ENCODE measurements at regions not wholly inside any gene's neighbourhood (a gene's known extent, or its start where the extent isn't known, plus 50 kb on each side); places are given as distances from the start of the nearest gene placed in this dataset.

GRCh38 chr2:12007282-12007681 is 260.9 kb downstream of the LPIN1 start:
- no peak overlapping the region for H3K4me3 ChIP-seq (ENCODE audit: low read depth, low read length)
- no peak for DNase-seq (ENCODE audit: low read depth)
- TF ChIP-seq, protein P1, sequence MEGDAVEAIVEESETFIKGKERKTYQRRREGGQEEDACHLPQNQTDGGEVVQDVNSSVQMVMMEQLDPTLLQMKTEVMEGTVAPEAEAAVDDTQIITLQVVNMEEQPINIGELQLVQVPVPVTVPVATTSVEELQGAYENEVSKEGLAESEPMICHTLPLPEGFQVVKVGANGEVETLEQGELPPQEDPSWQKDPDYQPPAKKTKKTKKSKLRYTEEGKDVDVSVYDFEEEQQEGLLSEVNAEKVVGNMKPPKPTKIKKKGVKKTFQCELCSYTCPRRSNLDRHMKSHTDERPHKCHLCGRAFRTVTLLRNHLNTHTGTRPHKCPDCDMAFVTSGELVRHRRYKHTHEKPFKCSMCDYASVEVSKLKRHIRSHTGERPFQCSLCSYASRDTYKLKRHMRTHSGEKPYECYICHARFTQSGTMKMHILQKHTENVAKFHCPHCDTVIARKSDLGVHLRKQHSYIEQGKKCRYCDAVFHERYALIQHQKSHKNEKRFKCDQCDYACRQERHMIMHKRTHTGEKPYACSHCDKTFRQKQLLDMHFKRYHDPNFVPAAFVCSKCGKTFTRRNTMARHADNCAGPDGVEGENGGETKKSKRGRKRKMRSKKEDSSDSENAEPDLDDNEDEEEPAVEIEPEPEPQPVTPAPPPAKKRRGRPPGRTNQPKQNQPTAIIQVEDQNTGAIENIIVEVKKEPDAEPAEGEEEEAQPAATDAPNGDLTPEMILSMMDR (conservative IDR thresholded peaks at IDR 0.05; ENCODE audit: low read depth, low read length): no peak

DNA sequence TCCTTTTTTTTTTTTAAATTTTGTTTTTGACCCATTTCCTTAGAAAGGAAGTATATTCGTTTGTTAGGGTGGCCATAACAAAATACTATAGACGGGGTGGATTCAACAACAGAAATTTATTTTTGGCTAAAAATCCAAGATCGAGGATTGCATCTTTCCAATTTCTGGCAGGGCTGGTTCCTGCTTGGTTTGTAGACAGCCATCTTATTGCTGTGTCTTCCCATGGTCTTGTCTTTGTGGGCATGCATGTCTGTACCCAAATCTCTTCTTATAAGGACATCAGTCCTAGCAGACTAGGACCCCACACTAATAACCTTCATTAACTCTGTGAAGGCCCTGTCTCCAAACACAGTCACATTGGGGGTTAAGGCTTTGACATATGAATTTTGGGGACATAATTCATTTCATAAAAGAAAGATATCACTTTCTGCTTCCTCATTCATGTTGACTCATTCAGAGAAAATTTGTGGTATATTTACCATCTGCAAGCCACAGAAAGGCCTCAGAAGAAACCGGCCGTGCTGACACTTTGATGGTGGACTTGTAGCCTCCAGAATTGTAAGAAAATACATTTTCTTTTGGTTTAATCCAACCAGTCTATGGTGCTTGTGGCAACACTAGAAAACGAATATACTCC is 262.1 kb downstream of the LPIN1 start:
- DNase-seq (ENCODE audit: low read depth): no peak

DNA sequence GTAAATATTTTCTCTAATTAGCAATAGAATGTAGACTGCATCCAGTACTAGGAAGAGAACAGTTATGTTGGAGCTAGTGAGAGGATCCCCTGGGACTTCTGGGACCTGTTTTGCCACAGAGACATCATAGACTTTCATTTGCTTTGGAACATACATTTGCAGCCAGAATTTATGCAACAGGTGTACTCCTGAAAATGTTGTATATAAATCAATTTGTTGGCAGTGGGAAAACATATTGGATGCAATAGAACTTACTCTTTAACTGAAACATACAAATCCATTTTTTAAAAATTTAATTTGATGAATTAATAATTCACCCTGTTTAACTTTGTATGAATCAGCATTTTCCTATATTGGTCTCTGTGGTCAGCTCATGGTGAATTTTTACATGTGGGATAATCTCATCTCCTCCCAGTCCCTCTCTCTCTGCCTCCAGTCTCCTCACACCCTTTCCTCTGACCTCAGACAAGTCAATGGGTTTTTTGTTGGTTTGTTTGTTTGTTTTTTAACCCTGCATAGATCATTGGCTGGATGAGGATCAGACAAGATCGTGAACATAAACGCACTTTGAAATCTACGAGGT is 263.0 kb downstream of the LPIN1 start:
- H3K4me3 ChIP-seq (ENCODE audit: low read depth, low read length): no peak overlapping the region
- TF ChIP-seq, protein P1 (conservative IDR thresholded peaks at IDR 0.05; ENCODE audit: low read depth, low read length): no peak
- no peak for DNase-seq (ENCODE audit: low read depth)

More for the DNA sequence above, 262.1 kb downstream of the LPIN1 start:
- TF ChIP-seq, protein P1 (conservative IDR thresholded peaks at IDR 0.05; ENCODE audit: low read depth, low read length): no peak
- H3K4me3 ChIP-seq (ENCODE audit: low read depth, low read length): no peak overlapping the region

GRCh38 chr2:12010059-12010458 is 263.6 kb downstream of the LPIN1 start:
- DNase-seq (ENCODE audit: low read depth): no peak
- no peak overlapping the region for H3K4me3 ChIP-seq (ENCODE audit: low read depth, low read length)
- TF ChIP-seq, protein P1 (conservative IDR thresholded peaks at IDR 0.05; ENCODE audit: low read depth, low read length): no peak

DNA sequence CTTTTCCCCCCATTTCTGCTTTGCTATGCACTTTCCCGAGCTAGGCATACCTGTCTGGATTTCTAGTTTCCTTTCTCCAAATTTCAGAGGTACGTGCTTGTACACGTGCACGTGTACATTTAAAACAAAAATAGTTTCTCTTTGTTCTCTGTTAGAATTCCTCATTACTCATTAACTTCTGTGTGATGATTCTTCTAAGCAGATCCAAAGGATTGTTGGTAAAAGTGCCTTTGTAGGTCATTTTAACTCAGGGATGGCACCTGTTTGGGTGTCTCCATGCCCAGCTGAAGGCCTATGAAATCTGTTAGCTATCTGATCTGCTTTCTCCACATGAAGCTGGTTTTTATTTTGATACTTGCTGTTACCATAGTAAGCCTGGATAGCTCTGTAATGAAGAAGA is 264.3 kb downstream of the LPIN1 start:
- H3K4me3 ChIP-seq (ENCODE audit: low read depth, low read length): no peak overlapping the region
- DNase-seq (ENCODE audit: low read depth): no peak
- TF ChIP-seq, protein P1 (conservative IDR thresholded peaks at IDR 0.05; ENCODE audit: low read depth, low read length): no peak

DNA sequence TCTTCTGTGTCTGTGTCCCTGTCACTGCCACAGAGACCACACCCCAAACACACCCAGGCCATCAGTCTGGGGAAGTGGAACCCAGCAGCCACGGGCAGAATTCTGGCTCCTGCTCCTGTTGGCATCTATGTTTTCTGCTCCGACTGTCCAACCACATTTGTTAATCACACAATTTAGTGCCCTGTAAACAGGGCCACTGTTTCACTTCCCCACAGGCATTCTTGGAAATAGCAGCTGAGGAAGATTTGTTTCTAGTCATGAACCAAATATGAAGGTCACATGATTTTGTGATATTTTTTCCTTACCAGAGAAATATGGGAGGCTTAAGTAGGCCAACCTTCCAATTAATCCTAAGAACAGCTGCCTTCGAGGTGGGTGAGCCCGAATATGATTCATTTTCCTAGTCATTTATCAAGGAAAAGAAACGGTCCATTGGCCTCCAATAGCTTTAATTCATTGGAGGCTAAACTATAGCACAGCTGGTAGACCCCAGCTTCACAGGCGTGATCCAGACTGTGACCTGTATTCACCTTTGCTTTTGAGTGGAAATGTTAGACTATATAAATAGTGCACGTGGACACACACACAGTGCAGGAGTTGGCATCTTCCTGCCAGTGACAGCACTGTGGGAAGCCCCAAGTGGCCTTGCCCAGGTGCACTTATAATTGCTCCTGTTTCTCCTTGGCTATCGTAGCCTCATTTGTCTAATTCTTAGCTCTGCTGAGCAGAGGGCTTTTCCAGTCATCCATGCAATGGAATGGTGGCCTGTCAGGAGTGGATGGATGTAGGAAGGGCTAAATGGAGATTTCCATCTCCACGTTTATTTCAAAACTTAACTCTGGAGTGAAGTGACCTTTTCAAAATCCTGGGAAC is 267.9 kb downstream of the LPIN1 start:
- no peak for DNase-seq (ENCODE audit: low read depth)
- TF ChIP-seq, protein P1 (conservative IDR thresholded peaks at IDR 0.05; ENCODE audit: low read depth, low read length): no peak
- no peak overlapping the region for H3K4me3 ChIP-seq (ENCODE audit: low read depth, low read length)

All from epithelial cell of proximal tubule (primary cell).